Glutamatergic neuron (in vitro differentiated cells): ENCODE measurements at regions not wholly inside any gene's neighbourhood (a gene's known extent, or its start where the extent isn't known, plus 50 kb on each side); places are given as distances from the start of the nearest gene placed in this dataset.

Experiments
- DNase-seq: peaks from one replicate; pipeline ENCODE4 v3.0.0; 2022
- H3K27ac Mint-ChIP-seq: one replicate; pipeline ENCODE4 v1.8.0; 2020; ENCODE audit warnings: mild to moderate bottlenecking, mixed read lengths, inconsistent platforms; ENCODE audit not compliant: unreplicated experiment
- H3K27me3 Mint-ChIP-seq: one replicate; pipeline ENCODE4 v1.8.0; 2020; ENCODE audit warnings: mild to moderate bottlenecking, moderate library complexity, mixed read lengths, inconsistent platforms; ENCODE audit not compliant: unreplicated experiment
- H3K36me3 Mint-ChIP-seq: one replicate; pipeline ENCODE4 v1.8.0; 2020; ENCODE audit warnings: mild to moderate bottlenecking, mixed read lengths, inconsistent platforms; ENCODE audit not compliant: unreplicated experiment
- H3K4me1 Mint-ChIP-seq: one replicate; pipeline ENCODE4 v1.8.0; 2020; ENCODE audit warnings: mild to moderate bottlenecking, low read depth, mixed read lengths, inconsistent platforms; ENCODE audit not compliant: unreplicated experiment
- H3K4me3 Mint-ChIP-seq: one replicate; pipeline ENCODE4 v1.8.0; 2020; ENCODE audit warnings: mild to moderate bottlenecking, mixed read lengths, inconsistent platforms; ENCODE audit not compliant: unreplicated experiment
- H3K9me3 Mint-ChIP-seq: one replicate; pipeline ENCODE4 v1.8.0; 2020; ENCODE audit warnings: mild to moderate bottlenecking, moderate library complexity, mixed read lengths, inconsistent platforms; ENCODE audit not compliant: unreplicated experiment
- CTCF ChIP-seq: fragments of 200-600 bp; sonication (generic); IDR thresholded peaks from one replicate; pipeline ENCODE4 v1.5.0; 2021; ENCODE audit not compliant: partially characterized antibody, unreplicated experiment

GRCh38 chr18:40413160-40413559 is 1541.9 kb upstream of the PIK3C3 start:
- Mint-ChIP-seq H3K4me3 (no peak overlapping the region), H3K4me1 (peaks cover 17% of the 10 kb centered on the region), H3K27me3 (no peaks in the 10 kb centered on the region), H3K36me3 (no peaks in the 10 kb centered on the region), H3K27ac (no peak overlapping the region), H3K9me3 (no peaks in the 10 kb centered on the region)
- DNase-seq: peak; percentile 51
- TF ChIP-seq CTCF: peak; percentile 27

- no peak overlapping the region for H3K4me3 Mint-ChIP-seq
- H3K36me3 Mint-ChIP-seq: no peaks in the 10 kb centered on the region
- no peak overlapping the region for H3K27ac Mint-ChIP-seq
- no peak for TF ChIP-seq CTCF
- peaks cover 17% of the 10 kb centered on the region for H3K4me1 Mint-ChIP-seq
- no peaks in the 10 kb centered on the region for H3K9me3 Mint-ChIP-seq
- DNase-seq: no peak
- H3K27me3 Mint-ChIP-seq: no peaks in the 10 kb centered on the region
Observed at GRCh38 chr18:40412410-40412809, 1542.6 kb upstream of the PIK3C3 start.

- Mint-ChIP-seq H3K36me3 (no peaks in the 10 kb centered on the region), H3K27ac (no peak overlapping the region), H3K4me3 (no peak overlapping the region), H3K4me1 (peaks cover 4% of the 10 kb centered on the region), H3K27me3 (no peaks in the 10 kb centered on the region), H3K9me3 (no peaks in the 10 kb centered on the region)
- no peak for TF ChIP-seq CTCF
- DNase-seq: no peak
Observed at GRCh38 chr18:40407909-40408308, 1547.1 kb upstream of the PIK3C3 start.

- no peaks in the 10 kb centered on the region for H3K4me1 Mint-ChIP-seq
- H3K27me3 Mint-ChIP-seq: no peaks in the 10 kb centered on the region
- no peaks in the 10 kb centered on the region for H3K9me3 Mint-ChIP-seq
- H3K27ac Mint-ChIP-seq: no peak overlapping the region
- H3K36me3 Mint-ChIP-seq: no peaks in the 10 kb centered on the region
- H3K4me3 Mint-ChIP-seq: no peak overlapping the region
- no peak for DNase-seq
- no peak for TF ChIP-seq CTCF
Observed at GRCh38 chr18:40404284-40404683, 1550.8 kb upstream of the PIK3C3 start.

- Mint-ChIP-seq H3K36me3 (no peaks in the 10 kb centered on the region), H3K27me3 (no peaks in the 10 kb centered on the region), H3K9me3 (no peaks in the 10 kb centered on the region), H3K4me3 (no peak overlapping the region), H3K4me1 (no peaks in the 10 kb centered on the region), H3K27ac (no peak overlapping the region)
- no peak for DNase-seq
- no peak for TF ChIP-seq CTCF
Observed at GRCh38 chr18:40402052-40402451, 1553.0 kb upstream of the PIK3C3 start.
